ENCODE measurements at regions not wholly inside any gene's neighbourhood (a gene's known extent, or its start where the extent isn't known, plus 50 kb on each side); places are given as distances from the start of the nearest gene placed in this dataset.

DNA sequence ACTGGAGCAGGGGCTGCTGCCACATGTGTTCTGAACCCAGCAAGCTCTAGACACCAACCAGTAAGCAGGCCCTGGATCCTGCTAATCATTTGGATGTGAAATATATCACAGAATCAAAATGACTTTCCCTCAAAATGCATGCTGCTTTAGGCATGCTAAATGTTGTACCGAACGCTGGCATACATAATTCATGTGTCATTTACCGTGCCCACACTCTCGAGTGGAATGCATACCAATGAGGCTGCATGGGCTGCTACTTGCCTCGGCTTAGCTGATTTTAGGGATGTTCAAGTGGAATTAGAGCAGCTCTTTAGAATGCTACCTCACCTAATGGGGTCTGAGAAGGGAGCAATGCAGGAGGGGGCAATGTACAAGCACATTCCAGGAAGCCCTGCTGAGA, 509.6 kb upstream of the RAB6C start:
- no peak for DNase-seq (ENCODE audit: low read depth)
- TF ChIP-seq, protein P1, sequence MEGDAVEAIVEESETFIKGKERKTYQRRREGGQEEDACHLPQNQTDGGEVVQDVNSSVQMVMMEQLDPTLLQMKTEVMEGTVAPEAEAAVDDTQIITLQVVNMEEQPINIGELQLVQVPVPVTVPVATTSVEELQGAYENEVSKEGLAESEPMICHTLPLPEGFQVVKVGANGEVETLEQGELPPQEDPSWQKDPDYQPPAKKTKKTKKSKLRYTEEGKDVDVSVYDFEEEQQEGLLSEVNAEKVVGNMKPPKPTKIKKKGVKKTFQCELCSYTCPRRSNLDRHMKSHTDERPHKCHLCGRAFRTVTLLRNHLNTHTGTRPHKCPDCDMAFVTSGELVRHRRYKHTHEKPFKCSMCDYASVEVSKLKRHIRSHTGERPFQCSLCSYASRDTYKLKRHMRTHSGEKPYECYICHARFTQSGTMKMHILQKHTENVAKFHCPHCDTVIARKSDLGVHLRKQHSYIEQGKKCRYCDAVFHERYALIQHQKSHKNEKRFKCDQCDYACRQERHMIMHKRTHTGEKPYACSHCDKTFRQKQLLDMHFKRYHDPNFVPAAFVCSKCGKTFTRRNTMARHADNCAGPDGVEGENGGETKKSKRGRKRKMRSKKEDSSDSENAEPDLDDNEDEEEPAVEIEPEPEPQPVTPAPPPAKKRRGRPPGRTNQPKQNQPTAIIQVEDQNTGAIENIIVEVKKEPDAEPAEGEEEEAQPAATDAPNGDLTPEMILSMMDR (IDR thresholded peaks at IDR 0.05; ENCODE audit: control insufficient read depth, insufficient read depth, low read depth, low read length, missing control alignments), result no peak
- no peak overlapping the region for H3K4me3 ChIP-seq (ENCODE audit: control insufficient read depth, low read depth, low read length)

DNA sequence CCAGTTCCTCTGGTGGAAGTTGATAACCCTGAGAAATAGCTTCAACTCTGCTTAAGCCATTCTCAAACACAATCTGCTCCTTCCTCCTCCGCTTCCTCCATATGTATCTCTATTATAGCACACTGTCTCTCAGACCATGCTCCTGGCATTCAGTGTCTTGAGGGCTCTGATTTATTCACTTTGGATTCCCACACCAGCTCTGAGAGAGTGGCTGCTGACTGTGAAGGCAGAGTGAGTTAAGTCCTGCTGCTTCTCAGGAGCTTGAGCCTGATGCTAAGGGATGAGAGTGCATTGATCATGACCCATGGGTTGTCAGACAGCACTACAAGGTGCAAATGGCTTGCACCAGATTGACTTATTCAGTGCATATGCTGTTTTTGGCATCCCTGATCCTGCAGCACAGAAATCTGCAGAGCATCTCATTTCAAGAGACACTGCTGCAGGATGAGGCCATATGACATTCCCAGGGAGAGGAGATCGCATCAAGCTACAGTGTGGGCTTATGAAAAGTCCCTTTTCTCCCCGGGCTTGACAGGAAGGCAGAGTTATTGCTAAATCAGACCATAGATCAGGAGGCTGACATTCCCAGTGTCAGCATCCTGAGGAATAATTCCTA, 500.5 kb upstream of the RAB6C start:
- TF ChIP-seq, protein P1 (IDR thresholded peaks at IDR 0.05; ENCODE audit: control insufficient read depth, insufficient read depth, low read depth, low read length, missing control alignments), result no peak
- DNase-seq (ENCODE audit: low read depth), result no peak
- no peak overlapping the region for H3K4me3 ChIP-seq (ENCODE audit: control insufficient read depth, low read depth, low read length)

DNA sequence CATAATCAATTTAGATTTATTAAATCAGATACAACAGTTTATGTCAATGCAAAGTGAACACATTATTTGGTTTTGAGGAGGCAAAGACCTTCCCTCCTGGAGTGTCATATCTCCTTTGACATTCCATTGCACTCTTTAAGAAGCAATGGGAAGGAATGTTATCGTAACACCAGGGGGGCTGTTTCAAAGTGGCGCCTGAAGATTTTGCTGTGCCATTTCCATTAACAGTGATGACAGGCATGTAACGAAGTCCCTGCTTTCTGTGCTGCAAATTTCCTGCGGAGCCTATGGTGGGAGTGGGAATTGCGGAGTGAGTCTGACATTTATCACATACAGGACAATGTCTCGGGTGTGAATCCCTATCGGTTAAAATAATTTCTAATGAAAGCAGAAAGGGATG, 499.6 kb upstream of the RAB6C start:
- no peak for DNase-seq (ENCODE audit: low read depth)
- no peak overlapping the region for H3K4me3 ChIP-seq (ENCODE audit: control insufficient read depth, low read depth, low read length)
- TF ChIP-seq, protein P1 (IDR thresholded peaks at IDR 0.05; ENCODE audit: control insufficient read depth, insufficient read depth, low read depth, low read length, missing control alignments), result no peak

DNA sequence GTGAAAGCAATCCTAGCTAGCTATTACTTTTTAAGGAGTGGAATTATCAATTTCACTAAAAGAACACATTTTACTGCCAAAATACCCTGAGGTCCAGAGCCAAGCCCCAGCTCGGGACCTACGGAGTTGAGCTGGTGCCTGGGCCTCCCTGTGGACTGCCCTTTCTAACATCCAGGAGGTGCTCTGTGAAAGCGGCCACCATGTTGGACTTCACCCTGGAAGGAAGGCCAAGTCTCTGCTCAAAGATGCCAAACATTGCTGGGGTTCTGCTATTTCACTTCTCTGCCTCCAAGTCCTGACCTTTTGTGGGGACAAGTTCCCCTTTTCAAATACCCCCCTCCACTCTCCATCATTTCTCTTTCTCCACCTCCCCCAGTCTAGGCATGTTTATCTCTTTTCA, 498.7 kb upstream of the RAB6C start:
- TF ChIP-seq, protein P1 (IDR thresholded peaks at IDR 0.05; ENCODE audit: control insufficient read depth, insufficient read depth, low read depth, low read length, missing control alignments), result no peak
- no peak overlapping the region for H3K4me3 ChIP-seq (ENCODE audit: control insufficient read depth, low read depth, low read length)
- DNase-seq (ENCODE audit: low read depth), result no peak

DNA sequence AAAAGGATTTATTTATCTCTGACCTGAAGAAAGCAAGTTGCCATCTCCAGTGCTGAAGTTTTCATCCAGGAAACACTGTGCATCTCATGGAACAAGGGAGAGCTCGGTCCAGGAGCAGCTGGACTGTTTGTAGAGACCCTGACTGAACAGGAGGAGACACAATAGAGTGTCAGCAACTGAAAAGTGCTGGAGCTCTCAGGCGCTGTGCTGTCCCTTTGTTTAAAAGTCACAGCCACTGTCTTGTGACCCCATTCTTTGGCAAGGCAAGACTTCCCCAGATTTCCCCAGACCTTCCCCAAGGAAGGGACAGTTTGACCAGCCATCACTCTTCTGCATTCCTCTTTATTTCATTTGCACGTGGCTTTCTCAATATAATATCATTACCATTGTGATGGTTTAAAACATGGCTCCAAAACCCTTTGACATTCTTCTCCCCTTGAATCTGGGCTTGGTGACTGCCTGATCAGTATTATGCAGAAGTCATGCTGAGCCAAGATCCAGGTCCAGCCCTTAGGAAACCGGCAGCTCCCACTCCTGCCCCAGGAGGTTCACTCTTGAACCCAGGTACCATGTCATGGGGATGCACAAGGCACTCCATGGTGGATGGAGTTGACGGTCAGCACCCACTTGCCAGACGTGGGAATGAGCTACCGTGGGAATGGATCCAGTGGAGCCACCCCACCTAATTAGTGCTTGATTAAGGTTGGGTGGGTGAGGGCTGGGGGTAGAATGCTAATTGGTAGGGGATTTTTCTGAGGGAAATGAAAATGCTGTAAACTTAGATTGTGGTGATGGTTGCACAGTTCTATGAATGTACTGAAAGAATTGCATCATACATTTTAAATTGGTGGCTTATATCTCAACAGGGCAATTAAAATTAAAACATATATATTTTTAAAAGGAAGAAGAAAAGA, 497.9 kb upstream of the RAB6C start:
- no peak overlapping the region for H3K4me3 ChIP-seq (ENCODE audit: control insufficient read depth, low read depth, low read length)
- TF ChIP-seq, protein P1 (IDR thresholded peaks at IDR 0.05; ENCODE audit: control insufficient read depth, insufficient read depth, low read depth, low read length, missing control alignments), result no peak
- DNase-seq (ENCODE audit: low read depth), result no peak

DNA sequence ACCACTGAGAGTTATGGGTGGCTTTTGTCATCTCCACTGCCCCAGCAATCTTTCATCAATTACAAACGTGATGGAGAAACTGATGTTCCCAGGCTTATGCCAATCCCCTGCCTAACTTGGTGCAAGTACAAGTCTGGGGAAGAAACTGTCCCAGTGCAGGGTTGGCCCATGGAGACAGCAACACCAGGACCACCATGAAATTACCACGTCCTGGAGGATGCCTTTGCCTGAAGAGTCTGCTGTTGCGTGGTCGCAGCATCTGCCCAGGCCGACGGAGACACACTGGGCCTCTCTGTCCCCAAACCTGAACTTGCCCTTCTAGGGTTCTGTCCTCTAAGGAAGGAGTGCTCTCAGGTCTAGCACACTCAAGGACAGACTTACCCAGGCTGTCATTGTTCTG, 496.8 kb upstream of the RAB6C start:
- TF ChIP-seq, protein P1 (IDR thresholded peaks at IDR 0.05; ENCODE audit: control insufficient read depth, insufficient read depth, low read depth, low read length, missing control alignments), result no peak
- no peak overlapping the region for H3K4me3 ChIP-seq (ENCODE audit: control insufficient read depth, low read depth, low read length)
- no peak for DNase-seq (ENCODE audit: low read depth)
